ENCODE measurements at regions not wholly inside any gene's neighbourhood (a gene's known extent, or its start where the extent isn't known, plus 50 kb on each side); places are given as distances from the start of the nearest gene placed in this dataset.

DNA sequence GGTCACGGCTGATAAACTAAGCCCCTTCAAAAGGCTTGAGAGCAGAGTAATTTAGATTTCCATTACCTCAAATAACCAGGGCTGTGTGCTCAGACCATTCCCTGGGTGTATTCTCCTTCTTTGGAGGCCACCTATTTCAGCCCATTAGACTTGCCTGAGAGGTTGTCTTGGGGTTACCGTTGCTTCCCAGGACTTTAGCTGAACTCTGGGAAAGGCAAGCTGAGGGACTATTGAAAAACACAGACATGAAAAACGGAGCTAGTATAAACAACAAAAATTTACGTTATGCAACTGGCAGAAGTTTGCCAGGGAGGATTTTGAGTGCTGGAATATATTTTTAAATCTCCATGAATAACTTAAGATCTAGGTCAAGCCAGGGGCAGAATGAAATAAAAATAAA is 561.0 kb upstream of the TNP1 start:
- no peaks in the 10 kb centered on the region for H3K36me3 ChIP-seq (replicated peaks in 1 of 2; ENCODE audit: control extremely low read depth in 1 of 2, control insufficient read depth in 1 of 2, extremely low read depth in 1 of 2, insufficient read depth in 2 of 2, low read length in 1 of 2)
- peaks cover 5% of the 10 kb centered on the region for H3K27me3 Mint-ChIP-seq
- H3K9ac ChIP-seq (ENCODE audit: low read length) = no peak overlapping the region
- no peaks in the 10 kb centered on the region for H3K4me1 ChIP-seq (ENCODE audit: control insufficient read depth in 2 of 2, insufficient read depth in 2 of 2, low read length in 2 of 2)
- H3K4me3 ChIP-seq (ENCODE audit: control extremely low read depth in 1 of 5, extremely low read depth in 1 of 5, insufficient read depth in 1 of 5, low read depth in 2 of 5, low read length in 4 of 5) = no peak overlapping the region
- ChIA-PET CTCF (no interaction called here), POLR2A (no interaction called here)
- no peaks in the 10 kb centered on the region for H3K4me1 Mint-ChIP-seq
- H3K9me3 ChIP-seq (ENCODE audit: control extremely low read depth in 1 of 3, control insufficient read depth in 2 of 3, insufficient read depth in 1 of 3, low read length in 2 of 3) = no peaks in the 10 kb centered on the region
- no peaks in the 10 kb centered on the region for H3K9me3 Mint-ChIP-seq (ENCODE audit: insufficient read depth)
- TF ChIP-seq EZH2 (IDR thresholded peaks at IDR 0.05; ENCODE audit: borderline replicate concordance, insufficient read depth, low read depth, low read length, poor library complexity, severe bottlenecking) = no peak
- TF ChIP-seq, protein P1, sequence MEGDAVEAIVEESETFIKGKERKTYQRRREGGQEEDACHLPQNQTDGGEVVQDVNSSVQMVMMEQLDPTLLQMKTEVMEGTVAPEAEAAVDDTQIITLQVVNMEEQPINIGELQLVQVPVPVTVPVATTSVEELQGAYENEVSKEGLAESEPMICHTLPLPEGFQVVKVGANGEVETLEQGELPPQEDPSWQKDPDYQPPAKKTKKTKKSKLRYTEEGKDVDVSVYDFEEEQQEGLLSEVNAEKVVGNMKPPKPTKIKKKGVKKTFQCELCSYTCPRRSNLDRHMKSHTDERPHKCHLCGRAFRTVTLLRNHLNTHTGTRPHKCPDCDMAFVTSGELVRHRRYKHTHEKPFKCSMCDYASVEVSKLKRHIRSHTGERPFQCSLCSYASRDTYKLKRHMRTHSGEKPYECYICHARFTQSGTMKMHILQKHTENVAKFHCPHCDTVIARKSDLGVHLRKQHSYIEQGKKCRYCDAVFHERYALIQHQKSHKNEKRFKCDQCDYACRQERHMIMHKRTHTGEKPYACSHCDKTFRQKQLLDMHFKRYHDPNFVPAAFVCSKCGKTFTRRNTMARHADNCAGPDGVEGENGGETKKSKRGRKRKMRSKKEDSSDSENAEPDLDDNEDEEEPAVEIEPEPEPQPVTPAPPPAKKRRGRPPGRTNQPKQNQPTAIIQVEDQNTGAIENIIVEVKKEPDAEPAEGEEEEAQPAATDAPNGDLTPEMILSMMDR (IDR thresholded peaks at IDR 0.05) = no peak
- H2AFZ ChIP-seq (ENCODE audit: insufficient read depth, low read depth, low read length, poor library complexity, severe bottlenecking) = no peak overlapping the region
- H3K4me2 ChIP-seq (replicated peaks; ENCODE audit: low read depth, low read length, poor library complexity, severe bottlenecking) = no peak overlapping the region
- no peak overlapping the region for H3K27ac ChIP-seq (ENCODE audit: low read length in 2 of 2)
- DNase-seq = no peak
- H4K20me1 ChIP-seq (ENCODE audit: control insufficient read depth, insufficient read depth, low read length, poor library complexity, severe bottlenecking) = no peaks in the 10 kb centered on the region
- H3K27me3 ChIP-seq (replicated peaks in 1 of 4; ENCODE audit: control extremely low read depth in 1 of 4, control insufficient read depth in 3 of 4, insufficient read depth in 4 of 4, low read length in 3 of 4) = no peaks in the 10 kb centered on the region
- no peak for ATAC-seq (ENCODE audit: low read depth)
- no peak overlapping the region for H3K4me3 Mint-ChIP-seq
- intact Hi-C loops (cut with micrococcal nuclease) = no loop called here
- no peak overlapping the region for H3K27ac Mint-ChIP-seq
- H3K79me2 ChIP-seq (ENCODE audit: control insufficient read depth, insufficient read depth, low read length) = no peaks in the 10 kb centered on the region
- 67% methylated on average over 1 of the region's 4 CpGs for WGBS (ENCODE audit: insufficient coverage)

DNA sequence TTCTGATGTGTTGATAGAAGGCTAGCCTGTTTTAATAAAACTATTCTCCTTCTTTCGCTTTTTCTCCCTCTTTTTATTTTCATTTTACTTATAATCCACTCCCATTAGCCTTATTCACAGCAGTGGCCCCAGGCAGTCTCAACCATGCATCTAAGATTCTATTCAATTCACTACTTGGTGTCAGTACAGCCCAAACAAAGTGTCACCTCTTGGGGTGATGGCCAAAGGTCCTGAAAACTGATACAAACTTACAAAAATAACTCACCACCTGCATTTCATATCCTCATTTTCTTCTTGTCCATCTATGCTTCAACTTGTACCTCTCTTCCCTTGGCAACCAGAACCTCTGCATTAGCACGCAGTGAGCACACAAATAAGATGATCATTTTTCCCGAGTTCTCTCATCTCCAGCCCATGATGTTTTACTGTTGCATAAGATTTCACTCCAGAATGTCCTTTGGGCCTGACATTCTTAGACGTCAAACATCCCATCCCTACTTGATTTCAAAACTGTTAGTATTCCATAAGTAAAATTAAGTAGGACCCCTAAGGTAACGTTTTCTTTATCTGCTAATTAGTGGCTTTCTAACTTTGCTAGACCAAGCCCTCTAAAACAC is 559.3 kb upstream of the TNP1 start:
- Histone ChIP-seq H3K4me1 (ENCODE audit: control insufficient read depth in 2 of 2, insufficient read depth in 2 of 2, low read length in 2 of 2) (no peaks in the 10 kb centered on the region), H3K4me3 (ENCODE audit: control extremely low read depth in 1 of 5, extremely low read depth in 1 of 5, insufficient read depth in 1 of 5, low read depth in 2 of 5, low read length in 4 of 5) (no peak overlapping the region), H4K20me1 (ENCODE audit: control insufficient read depth, insufficient read depth, low read length, poor library complexity, severe bottlenecking) (no peaks in the 10 kb centered on the region), H3K27me3 (replicated peaks in 1 of 4; ENCODE audit: control extremely low read depth in 1 of 4, control insufficient read depth in 3 of 4, insufficient read depth in 4 of 4, low read length in 3 of 4) (no peaks in the 10 kb centered on the region), H2AFZ (ENCODE audit: insufficient read depth, low read depth, low read length, poor library complexity, severe bottlenecking) (no peak overlapping the region), H3K27ac (ENCODE audit: low read length in 2 of 2) (no peak overlapping the region), H3K4me2 (replicated peaks; ENCODE audit: low read depth, low read length, poor library complexity, severe bottlenecking) (no peak overlapping the region), H3K9ac (ENCODE audit: low read length) (no peak overlapping the region), H3K79me2 (ENCODE audit: control insufficient read depth, insufficient read depth, low read length) (no peaks in the 10 kb centered on the region), H3K36me3 (replicated peaks in 1 of 2; ENCODE audit: control extremely low read depth in 1 of 2, control insufficient read depth in 1 of 2, extremely low read depth in 1 of 2, insufficient read depth in 2 of 2, low read length in 1 of 2) (no peaks in the 10 kb centered on the region), H3K9me3 (ENCODE audit: control extremely low read depth in 1 of 3, control insufficient read depth in 2 of 3, insufficient read depth in 1 of 3, low read length in 2 of 3) (no peaks in the 10 kb centered on the region)
- DNase-seq (no peak), ATAC-seq (ENCODE audit: low read depth) (no peak)
- Mint-ChIP-seq H3K4me3 (no peak overlapping the region), H3K27ac (no peak overlapping the region), H3K27me3 (peaks cover 5% of the 10 kb centered on the region), H3K4me1 (peaks cover 1% of the 10 kb centered on the region), H3K9me3 (ENCODE audit: insufficient read depth) (no peaks in the 10 kb centered on the region)
- ChIA-PET CTCF (no interaction called here), POLR2A (no interaction called here)
- intact Hi-C loops (cut with micrococcal nuclease) = no loop called here
- no peak for TF ChIP-seq EZH2 (IDR thresholded peaks at IDR 0.05; ENCODE audit: borderline replicate concordance, insufficient read depth, low read depth, low read length, poor library complexity, severe bottlenecking)
- TF ChIP-seq, protein P1 (IDR thresholded peaks at IDR 0.05) = no peak
- 100% methylated on average over 3 of the region's 5 CpGs for WGBS (ENCODE audit: insufficient coverage)
